PC-3 (cell line): ENCODE measurements at regions not wholly inside any gene's neighbourhood (a gene's known extent, or its start where the extent isn't known, plus 50 kb on each side); places are given as distances from the start of the nearest gene placed in this dataset.
"Not testable (repeated sequence)": the region's sequence is repeated elsewhere in the genome, so short reads cannot be mapped to it uniquely, and the experiment has no call there.

Experiments used
- ATAC-seq: fragments of 200-7000 bp; cut with Tn5 transposase; 2 replicates; pipeline ENCODE4 v1.9.1; 2020; ENCODE audit warnings: mild to moderate bottlenecking, moderate library complexity
- BruUV-seq: library from RNA; stranded (reverse); fragments of 400-500 nt; replicated peaks from 2 replicates; lab custom pipeline; 2021; lab: Mats Ljungman, UMichigan
- CTCF ChIA-PET: fragments of 300-600 bp; sonication (Branson Sonifier 250); formaldehyde crosslinking; loops from one replicate; lab custom pipeline; 2022; ENCODE audit warnings: antibody characterized with exemption; lab: Charles Lee
- POLR2A ChIA-PET: fragments of 300-600 bp; sonication (Branson Sonifier 250); formaldehyde crosslinking; loops from one replicate; lab custom pipeline; 2022; ENCODE audit warnings: antibody characterized with exemption; ENCODE audit not compliant: unreplicated experiment; lab: Charles Lee
- DNase-seq: peaks from one replicate; pipeline ENCODE4 v3.0.0-alpha.2; 2015
- H2AFZ ChIP-seq: fragments of 300-600 bp; sonication (generic); 2 replicates; pipeline ENCODE4 v1.6.0; 2016; ENCODE audit warnings: antibody characterized with exemption, low read length
- H3F3A ChIP-seq: fragments of 300-600 bp; sonication (generic); one replicate; pipeline ENCODE4 v1.6.0; 2017; ENCODE audit warnings: antibody characterized with exemption, low read length, control low read depth, mild to moderate bottlenecking; ENCODE audit not compliant: unreplicated experiment
- H3K27ac ChIP-seq: fragments of 300-600 bp; sonication (generic); 2 replicates; pipeline ENCODE4 v1.5.1; 2016; ENCODE audit warnings: mild to moderate bottlenecking, low read length
- H3K27me3 ChIP-seq: fragments of 300-600 bp; sonication (generic); 2 replicates; pipeline ENCODE4 v1.6.1; 2016; ENCODE audit warnings: low read length, mixed read lengths
- H3K36me3 ChIP-seq: fragments of 300-600 bp; sonication (generic); 2 replicates; pipeline ENCODE4 v1.6.1; 2016; ENCODE audit warnings: low read depth, mixed run types, low read length, mixed read lengths
- H3K4me1 ChIP-seq: fragments of 300-600 bp; sonication (generic); 2 replicates; pipeline ENCODE4 v1.5.1; 2016; ENCODE audit warnings: low read length; ENCODE audit not compliant: insufficient read depth
- H3K4me2 ChIP-seq: fragments of 300-600 bp; sonication (generic); 2 replicates; pipeline ENCODE4 v1.6.0; 2016; ENCODE audit warnings: low read length
- H3K4me3 ChIP-seq: fragments of 300-600 bp; sonication (generic); 2 replicates; pipeline ENCODE4 v1.5.1; 2016; ENCODE audit warnings: mild to moderate bottlenecking, low read length, mixed read lengths
- H3K79me2 ChIP-seq: fragments of 300-600 bp; sonication (generic); 2 replicates; pipeline ENCODE4 v1.6.1; 2017; ENCODE audit warnings: low read length, mixed read lengths
- H3K9ac ChIP-seq: fragments of 300-600 bp; sonication (generic); 2 replicates; pipeline ENCODE4 v1.6.0; 2016; ENCODE audit warnings: mild to moderate bottlenecking, low read length
- H3K9me2 ChIP-seq: fragments of 300-600 bp; sonication (generic); replicated peaks from 2 replicates; pipeline ENCODE4 v1.6.1; 2016; ENCODE audit warnings: mixed run types, low read length, mixed read lengths
- H3K9me3 ChIP-seq: fragments of 300-600 bp; sonication (generic); 2 replicates; pipeline ENCODE4 v1.6.1; 2016; ENCODE audit warnings: low read length, mixed read lengths
- H4K20me1 ChIP-seq: fragments of 300-600 bp; sonication (generic); 2 replicates; pipeline ENCODE4 v1.6.1; 2016; ENCODE audit warnings: low read length, mixed read lengths
- EZH2 ChIP-seq: fragments of 300-600 bp; sonication (generic); IDR thresholded peaks from one replicate; pipeline ENCODE4 v1.6.1; 2017; ENCODE audit warnings: antibody characterized with exemption, mild to moderate bottlenecking, low read length; ENCODE audit not compliant: unreplicated experiment
- EZH2phosphoT487 ChIP-seq: fragments of 300-600 bp; sonication (generic); IDR thresholded peaks from 2 replicates; pipeline ENCODE4 v1.6.1; 2018; ENCODE audit warnings: mild to moderate bottlenecking, antibody characterized with exemption, low read length, borderline replicate concordance
- intact Hi-C: fragments of 100-400 bp; cut with micrococcal nuclease; formaldehyde crosslinking; loops from 2 replicates; pipeline ENCODE4 v1.9.0; 2023
- TF ChIP-seq, protein P1 (sequence below): fragments of 300-600 bp; sonication (generic); conservative IDR thresholded peaks from 2 replicates; pipeline ENCODE4 v1.5.1; 2017; ENCODE audit warnings: antibody characterized with exemption, low read depth, mild to moderate bottlenecking, low read length

DNA sequence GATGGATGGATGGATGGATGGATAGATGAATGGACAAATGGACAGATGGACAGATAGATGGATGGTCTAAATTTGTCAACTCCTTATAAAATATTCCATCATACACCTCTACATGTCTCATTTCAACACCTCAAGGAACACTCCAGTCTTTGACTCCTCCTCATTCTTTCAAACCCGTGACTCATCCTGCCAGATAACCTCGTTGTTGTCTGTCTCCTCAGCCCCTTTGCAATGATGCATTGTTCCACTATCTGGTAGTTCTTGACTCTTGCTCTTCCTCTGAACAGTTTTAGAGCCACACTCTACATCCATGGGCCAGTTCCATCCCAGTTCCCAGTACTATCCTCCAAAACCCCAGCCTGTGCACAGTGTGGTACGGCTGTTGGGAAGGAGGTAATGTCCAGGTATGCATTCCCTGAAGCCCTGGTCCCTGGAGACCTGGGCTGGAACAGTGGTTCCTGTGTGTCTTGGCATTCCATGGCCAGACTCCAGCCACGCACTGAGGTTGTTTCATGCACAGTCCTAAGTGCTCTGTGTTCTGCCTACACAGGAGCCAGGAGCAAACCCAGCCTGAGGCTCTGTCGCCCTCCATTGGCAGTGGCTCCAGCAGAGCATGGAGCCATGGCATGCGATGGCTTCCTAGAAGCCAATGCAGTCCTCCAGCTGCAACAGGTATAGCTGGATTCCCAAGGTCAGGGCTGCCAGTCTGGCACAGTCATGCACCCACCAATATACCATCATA lies 105.7 kb downstream of the C17orf67 start:
- TF ChIP-seq EZH2phosphoT487 = no peak
- TF ChIP-seq, protein P1, sequence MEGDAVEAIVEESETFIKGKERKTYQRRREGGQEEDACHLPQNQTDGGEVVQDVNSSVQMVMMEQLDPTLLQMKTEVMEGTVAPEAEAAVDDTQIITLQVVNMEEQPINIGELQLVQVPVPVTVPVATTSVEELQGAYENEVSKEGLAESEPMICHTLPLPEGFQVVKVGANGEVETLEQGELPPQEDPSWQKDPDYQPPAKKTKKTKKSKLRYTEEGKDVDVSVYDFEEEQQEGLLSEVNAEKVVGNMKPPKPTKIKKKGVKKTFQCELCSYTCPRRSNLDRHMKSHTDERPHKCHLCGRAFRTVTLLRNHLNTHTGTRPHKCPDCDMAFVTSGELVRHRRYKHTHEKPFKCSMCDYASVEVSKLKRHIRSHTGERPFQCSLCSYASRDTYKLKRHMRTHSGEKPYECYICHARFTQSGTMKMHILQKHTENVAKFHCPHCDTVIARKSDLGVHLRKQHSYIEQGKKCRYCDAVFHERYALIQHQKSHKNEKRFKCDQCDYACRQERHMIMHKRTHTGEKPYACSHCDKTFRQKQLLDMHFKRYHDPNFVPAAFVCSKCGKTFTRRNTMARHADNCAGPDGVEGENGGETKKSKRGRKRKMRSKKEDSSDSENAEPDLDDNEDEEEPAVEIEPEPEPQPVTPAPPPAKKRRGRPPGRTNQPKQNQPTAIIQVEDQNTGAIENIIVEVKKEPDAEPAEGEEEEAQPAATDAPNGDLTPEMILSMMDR = no peak
- TF ChIP-seq EZH2 = no peak
- H3K27me3 ChIP-seq = no peaks in the 10 kb centered on the region
- no peak overlapping the region for H2AFZ ChIP-seq
- DNase-seq (no peak), ATAC-seq (no peak; the same call in 1 of the 2 replicates)
- ChIA-PET CTCF (no interaction called here), POLR2A (no interaction called here)
- H3K36me3 ChIP-seq = no peaks in the 10 kb centered on the region
- BruUV-seq = no TSS peak
- no peak overlapping the region for H3K27ac ChIP-seq
- no peaks in the 10 kb centered on the region for H3K9me2 ChIP-seq
- no peaks in the 10 kb centered on the region for H3K79me2 ChIP-seq
- H3K4me2 ChIP-seq = no peak overlapping the region
- no peak overlapping the region for H3K9ac ChIP-seq
- H3F3A ChIP-seq = no peaks in the 10 kb centered on the region
- no peaks in the 10 kb centered on the region for H3K9me3 ChIP-seq
- no peaks in the 10 kb centered on the region for H3K4me1 ChIP-seq
- H3K4me3 ChIP-seq = no peak overlapping the region
- intact Hi-C loops = no loop called here
- H4K20me1 ChIP-seq = no peaks in the 10 kb centered on the region

DNA sequence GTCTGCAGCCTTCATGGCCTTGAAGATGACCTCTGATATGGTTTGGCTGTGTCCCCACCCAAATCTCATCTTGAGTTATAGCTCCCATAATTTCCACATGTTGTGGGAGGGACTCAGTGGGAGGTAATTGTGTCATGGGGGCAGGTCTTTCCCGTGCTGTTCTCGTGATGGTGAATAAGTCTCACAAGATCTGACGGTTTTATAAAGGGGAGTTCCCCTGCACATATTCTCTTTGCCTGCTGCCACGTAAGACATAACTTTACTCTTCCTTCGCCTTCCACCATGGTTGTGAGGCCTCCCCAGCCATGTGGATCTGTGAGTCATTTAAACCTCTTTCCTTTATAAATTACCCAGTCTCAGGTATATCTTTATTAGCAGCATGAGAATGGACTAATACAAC lies 102.6 kb downstream of the C17orf67 start:
- ATAC-seq = not testable (repeated sequence)

DNA sequence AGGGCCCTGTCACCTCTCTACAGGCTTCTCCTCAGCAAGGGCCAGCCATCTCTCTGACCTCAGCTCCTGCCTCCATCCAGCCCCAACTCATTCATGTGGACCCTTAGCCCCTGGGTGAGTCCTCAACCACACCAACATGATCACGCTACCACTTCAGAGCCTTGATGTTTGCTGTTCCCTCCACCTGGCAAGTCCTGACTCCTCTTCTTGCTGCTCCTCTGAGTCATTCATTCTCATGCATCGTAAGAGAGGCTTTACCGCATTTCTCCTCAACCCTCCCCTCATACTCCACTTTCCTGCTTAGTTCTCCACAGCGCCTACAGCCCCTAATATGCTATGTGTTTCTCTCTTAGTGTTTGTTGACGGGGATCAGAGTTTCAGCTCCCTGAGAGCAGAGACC lies 99.9 kb downstream of the C17orf67 start:
- H3K4me2 ChIP-seq = no peak overlapping the region
- DNase-seq (no peak), ATAC-seq (no peak)
- no peaks in the 10 kb centered on the region for H4K20me1 ChIP-seq
- BruUV-seq = no TSS peak
- ChIA-PET POLR2A (no interaction called here), CTCF (no interaction called here)
- TF ChIP-seq EZH2phosphoT487 = no peak
- no peaks in the 10 kb centered on the region for H3K9me3 ChIP-seq
- no peaks in the 10 kb centered on the region for H3K36me3 ChIP-seq
- no peaks in the 10 kb centered on the region for H3K79me2 ChIP-seq
- no peaks in the 10 kb centered on the region for H3F3A ChIP-seq
- H3K4me3 ChIP-seq = no peak overlapping the region
- no peak overlapping the region for H3K9ac ChIP-seq
- H3K27ac ChIP-seq = no peak overlapping the region
- H2AFZ ChIP-seq = no peak overlapping the region
- no peaks in the 10 kb centered on the region for H3K27me3 ChIP-seq
- intact Hi-C loops = no loop called here
- H3K4me1 ChIP-seq = no peaks in the 10 kb centered on the region
- no peaks in the 10 kb centered on the region for H3K9me2 ChIP-seq

More for the DNA sequence above, 102.6 kb downstream of the C17orf67 start:
- BruUV-seq, H3K9me3 ChIP-seq, H3K9ac ChIP-seq, H3F3A ChIP-seq, H2AFZ ChIP-seq, H3K36me3 ChIP-seq, H3K4me1 ChIP-seq, DNase-seq, POLR2A ChIA-PET, H3K9me2 ChIP-seq, H3K27me3 ChIP-seq, H3K4me2 ChIP-seq, H3K79me2 ChIP-seq, H4K20me1 ChIP-seq, H3K4me3 ChIP-seq, CTCF ChIA-PET, H3K27ac ChIP-seq, intact Hi-C loops: not testable (repeated sequence)

DNA sequence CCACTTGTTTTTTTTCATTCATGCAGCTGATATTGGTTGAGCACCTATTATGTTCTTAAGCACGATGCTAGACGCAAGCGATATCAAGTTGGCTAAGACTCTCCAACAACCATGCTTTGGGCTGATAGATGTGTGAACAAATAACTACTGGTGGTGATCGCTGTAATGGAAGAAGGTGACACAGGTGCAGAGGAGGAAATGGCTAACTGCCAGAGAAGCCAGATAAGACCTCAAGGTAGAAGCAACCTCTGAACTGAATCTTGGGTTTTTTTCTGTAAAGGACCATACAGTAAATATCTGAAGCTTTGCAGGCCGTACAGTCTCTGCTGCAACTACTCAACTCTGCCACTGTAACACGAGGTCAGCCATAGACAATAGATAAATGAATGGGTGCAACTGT lies 97.9 kb downstream of the C17orf67 start:
- intact Hi-C loops = no loop called here
- Histone ChIP-seq H3K4me1 (no peaks in the 10 kb centered on the region), H3K9me3 (no peaks in the 10 kb centered on the region), H3F3A (no peaks in the 10 kb centered on the region), H3K4me3 (no peak overlapping the region), H3K27me3 (peaks cover 5% of the 10 kb centered on the region), H3K4me2 (no peak overlapping the region), H3K27ac (no peak overlapping the region), H3K9me2 (no peaks in the 10 kb centered on the region), H3K79me2 (no peaks in the 10 kb centered on the region), H3K9ac (no peak overlapping the region), H4K20me1 (no peaks in the 10 kb centered on the region), H3K36me3 (no peaks in the 10 kb centered on the region), H2AFZ (no peak overlapping the region)
- ChIA-PET POLR2A (no interaction called here), CTCF (no interaction called here)
- TF ChIP-seq EZH2 (no peak), EZH2phosphoT487 (no peak)
- TF ChIP-seq, protein P1 = no peak
- no peak for DNase-seq
- no TSS peak for BruUV-seq
- no peak for ATAC-seq
